Trophoblast cell (in vitro differentiated cells and primary cell): ENCODE measurements at regions not wholly inside any gene's neighbourhood (a gene's known extent, or its start where the extent isn't known, plus 50 kb on each side); places are given as distances from the start of the nearest gene placed in this dataset.

Experiments
- DNase-seq, 2 donors: peaks; one replicate each; pipeline ENCODE4 v3.0.0-alpha.2; 2016
- H2AFZ ChIP-seq: 2 replicates; pipeline ENCODE4 v1.6.1; 2013; ENCODE audit warnings: low read length, moderate library complexity, mild to moderate bottlenecking; ENCODE audit not compliant: insufficient read depth, poor library complexity
- H2AK5ac ChIP-seq: 2 replicates; pipeline ENCODE4 v1.6.1; 2013; ENCODE audit warnings: mild to moderate bottlenecking, low read length
- H2BK120ac ChIP-seq: 2 replicates; pipeline ENCODE4 v1.6.1; 2013; ENCODE audit warnings: low read length, mild to moderate bottlenecking, moderate library complexity; ENCODE audit not compliant: insufficient read depth, poor library complexity
- H2BK12ac ChIP-seq: 2 replicates; pipeline ENCODE4 v1.6.1; 2013; ENCODE audit warnings: mild to moderate bottlenecking, low read length, moderate library complexity
- H2BK5ac ChIP-seq: 2 replicates; pipeline ENCODE4 v1.6.1; 2013; ENCODE audit warnings: low read length, low read depth, moderate library complexity, mild to moderate bottlenecking; ENCODE audit not compliant: poor library complexity
- H3K14ac ChIP-seq: 2 replicates; pipeline ENCODE4 v1.6.1; 2013; ENCODE audit warnings: mild to moderate bottlenecking, low read length
- H3K18ac ChIP-seq: 2 replicates; pipeline ENCODE4 v1.6.1; 2013; ENCODE audit warnings: mild to moderate bottlenecking, low read length
- H3K23ac ChIP-seq: 2 replicates; pipeline ENCODE4 v1.6.1; 2013; ENCODE audit warnings: low read length
- H3K27ac ChIP-seq: 2 replicates; pipeline ENCODE4 v1.5.1; 2013; ENCODE audit warnings: low read depth, mild to moderate bottlenecking, inconsistent platforms, low read length, moderate library complexity
- H3K27me3 ChIP-seq: 2 replicates; pipeline ENCODE4 v1.6.1; 2013; ENCODE audit warnings: inconsistent platforms, mild to moderate bottlenecking, low read length, moderate library complexity; ENCODE audit not compliant: insufficient read depth
- H3K36me3 ChIP-seq, 2 experiments: 1 replicate in 1 of 2; 2 replicates in 1 of 2; pipeline ENCODE4 v1.6.1; 2013; ENCODE audit warnings: low read length in 2 of 2, mild to moderate bottlenecking in 2 of 2, moderate library complexity in 1 of 2; ENCODE audit not compliant: insufficient read depth in 2 of 2, control insufficient read depth in 1 of 2
- H3K4ac ChIP-seq: 2 replicates; pipeline ENCODE4 v1.6.1; 2013; ENCODE audit warnings: low read depth, mild to moderate bottlenecking, low read length, moderate library complexity
- H3K4me1 ChIP-seq, 2 experiments: 1 replicate in 1 of 2; 2 replicates in 1 of 2; pipeline ENCODE4 v1.6.1; 2013; ENCODE audit warnings: low read length in 2 of 2, mild to moderate bottlenecking in 2 of 2, moderate library complexity in 1 of 2; ENCODE audit not compliant: insufficient read depth in 2 of 2, control insufficient read depth in 1 of 2
- H3K4me2 ChIP-seq: 2 replicates; pipeline ENCODE4 v1.6.1; 2013; ENCODE audit warnings: inconsistent platforms, mild to moderate bottlenecking, low read length, moderate library complexity
- H3K4me3 ChIP-seq: 2 replicates; pipeline ENCODE4 v1.5.1; 2013; ENCODE audit warnings: mild to moderate bottlenecking, low read depth, low read length, inconsistent platforms
- H3K79me1 ChIP-seq: one replicate; pipeline ENCODE4 v1.6.1; 2013; ENCODE audit warnings: low read length
- H3K79me2 ChIP-seq: 2 replicates; pipeline ENCODE4 v1.6.1; 2013; ENCODE audit warnings: low read length, mild to moderate bottlenecking; ENCODE audit not compliant: control insufficient read depth, insufficient read depth, poor library complexity
- H3K9ac ChIP-seq: 2 replicates; pipeline ENCODE4 v1.6.1; 2013; ENCODE audit warnings: mild to moderate bottlenecking, low read length
- H3K9me3 ChIP-seq: 2 replicates; pipeline ENCODE4 v1.6.1; 2013; ENCODE audit warnings: low read depth, mild to moderate bottlenecking, control low read depth, inconsistent platforms, low read length; ENCODE audit not compliant: insufficient read depth
- H4K12ac ChIP-seq: 2 replicates; pipeline ENCODE4 v1.6.1; 2013; ENCODE audit warnings: low read depth, mild to moderate bottlenecking, low read length, moderate library complexity
- H4K8ac ChIP-seq: 2 replicates; pipeline ENCODE4 v1.6.1; 2013; ENCODE audit warnings: low read depth, mild to moderate bottlenecking, low read length, moderate library complexity
- H4K91ac ChIP-seq: one replicate; pipeline ENCODE4 v1.6.1; 2013; ENCODE audit warnings: low read depth, mild to moderate bottlenecking, low read length, moderate library complexity
- WGBS: extraction: QIAGEN DNeasy Blood & Tissue Kit; methylation state at CpG from one replicate; pipeline ENCODE4 v1.1.7; 2013; ENCODE audit warnings: missing lambda C conversion rate; ENCODE audit not compliant: insufficient read length, insufficient coverage; ENCODE audit errors: extremely low coverage; 5-methylcytosine and 5-hydroxymethylcytosine counted together

DNA sequence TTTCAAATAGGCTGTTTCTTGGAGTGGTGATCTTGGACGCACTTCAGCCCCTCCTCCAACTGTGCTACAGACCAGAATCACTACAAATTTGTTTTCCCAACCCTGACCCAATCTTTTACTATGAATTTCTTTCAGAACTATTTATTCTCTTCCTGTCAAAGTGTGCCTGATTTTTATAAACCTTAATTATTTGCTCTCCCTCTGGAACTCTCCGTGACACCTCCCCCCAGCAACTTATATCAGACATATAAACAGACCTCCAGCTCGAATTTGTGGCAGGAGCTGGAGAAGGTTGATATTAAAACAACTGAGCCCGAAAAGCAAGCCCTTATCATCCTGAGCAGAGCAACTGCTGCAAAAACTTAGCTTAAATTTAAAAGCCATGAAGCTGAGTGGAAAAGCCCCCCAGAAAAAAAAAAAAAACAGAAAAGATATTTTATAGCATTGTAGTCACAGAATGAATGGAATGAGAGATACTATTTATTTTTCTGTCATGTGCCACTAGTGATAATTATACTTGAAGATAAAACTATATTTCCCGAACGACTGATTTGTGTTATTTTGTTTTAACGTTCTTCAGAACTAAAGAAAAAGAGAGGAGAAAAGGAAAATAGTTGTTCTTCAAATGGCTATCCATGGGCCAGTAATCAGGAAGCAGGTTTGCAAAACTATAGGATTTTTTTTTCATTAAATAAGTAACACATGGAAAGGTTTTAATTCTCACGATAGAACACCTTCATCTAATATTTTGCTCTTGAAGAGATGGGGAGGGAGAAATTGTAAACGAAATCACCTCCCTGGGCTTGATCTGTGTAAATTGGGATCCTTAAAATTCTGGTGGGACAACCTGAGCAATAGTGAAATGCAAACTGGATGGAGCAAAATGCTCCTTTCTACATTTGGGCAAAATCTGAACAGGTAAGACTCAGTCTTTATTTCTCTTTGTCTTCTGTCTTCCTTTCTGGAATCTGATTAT lies 80.8 kb downstream of the NR2F2 start:
- no peak overlapping the region for H3K27ac ChIP-seq
- H3K27me3 ChIP-seq, result peaks cover 63% of the 10 kb centered on the region
- H3K18ac ChIP-seq, result no peak overlapping the region
- H3K79me1 ChIP-seq, result no peaks in the 10 kb centered on the region
- no peaks in the 10 kb centered on the region for H3K36me3 ChIP-seq
- no peak overlapping the region for H2AK5ac ChIP-seq
- no peak overlapping the region for H3K4ac ChIP-seq
- peaks cover 6% of the 10 kb centered on the region in 2 experiments for H3K4me1 ChIP-seq
- no peak overlapping the region for H2BK120ac ChIP-seq
- no peak overlapping the region for H3K4me2 ChIP-seq
- no peak for DNase-seq
- no peak overlapping the region for H3K9ac ChIP-seq
- H3K9me3 ChIP-seq, result no peaks in the 10 kb centered on the region
- H3K79me2 ChIP-seq, result no peaks in the 10 kb centered on the region
- H3K4me3 ChIP-seq, result no peak overlapping the region
- no peak overlapping the region for H4K8ac ChIP-seq
- no peak overlapping the region for H2BK5ac ChIP-seq
- H4K12ac ChIP-seq, result no peak overlapping the region
- no peak overlapping the region for H4K91ac ChIP-seq
- no CpG with 5 or more reads among the region's 9 CpGs for WGBS
- H3K23ac ChIP-seq, result no peak overlapping the region
- H2BK12ac ChIP-seq, result no peak overlapping the region
- H2AFZ ChIP-seq, result no peak overlapping the region
- H3K14ac ChIP-seq, result no peak overlapping the region

DNA sequence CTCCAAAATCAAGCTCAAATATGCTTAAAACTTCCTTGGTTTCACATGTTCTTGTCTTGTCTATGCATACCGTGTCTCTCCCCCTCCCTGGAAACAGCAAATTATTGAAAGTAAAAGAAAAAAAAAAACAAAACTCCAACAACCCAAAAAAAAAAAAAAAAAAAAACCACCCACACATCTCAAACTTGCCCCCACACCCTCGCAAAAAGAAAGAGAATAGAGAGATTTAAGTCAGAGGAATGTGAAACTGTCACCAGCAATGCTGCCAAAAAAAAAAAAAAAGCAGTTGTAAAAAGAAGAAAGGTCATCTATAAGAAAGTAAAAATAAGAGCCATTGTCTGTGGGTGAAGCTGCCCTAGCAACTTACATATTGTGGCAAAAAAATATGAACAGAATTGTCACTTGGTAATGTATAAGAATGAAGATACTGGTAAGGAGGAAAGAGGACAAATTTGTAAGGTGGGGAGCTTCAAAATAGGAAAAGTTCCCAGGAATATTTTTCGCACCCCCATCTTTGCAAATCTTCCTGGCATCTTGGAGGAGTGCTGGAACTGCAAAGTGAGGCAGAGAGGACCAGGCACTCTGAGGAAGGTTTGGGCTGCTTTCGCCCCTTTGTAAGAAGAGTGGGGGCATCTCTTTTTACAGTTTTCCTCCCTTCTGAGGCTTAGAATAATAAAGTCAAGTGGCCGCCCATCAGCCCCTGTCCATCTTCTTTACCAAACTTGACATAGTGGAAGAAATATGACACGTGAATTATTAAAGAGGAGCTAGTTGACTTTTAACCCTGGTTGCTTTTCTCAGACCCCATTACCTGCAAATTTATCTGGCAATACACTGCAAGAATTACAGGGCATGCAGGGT lies 81.8 kb downstream of the NR2F2 start:
- no peak for DNase-seq
- Histone ChIP-seq H3K23ac (no peak overlapping the region), H2BK12ac (no peak overlapping the region), H3K4me2 (no peak overlapping the region), H3K36me3 (no peaks in the 10 kb centered on the region), H3K4me1 (peaks cover 15% of the 10 kb centered on the region in 2 experiments), H3K27me3 (peaks cover 73% of the 10 kb centered on the region), H3K27ac (no peak overlapping the region), H3K79me1 (no peaks in the 10 kb centered on the region), H3K14ac (no peak overlapping the region), H2BK5ac (no peak overlapping the region), H2AK5ac (no peak overlapping the region), H3K9me3 (no peaks in the 10 kb centered on the region), H2BK120ac (no peak overlapping the region), H3K9ac (no peak overlapping the region), H4K91ac (no peak overlapping the region), H3K79me2 (no peaks in the 10 kb centered on the region), H3K4ac (no peak overlapping the region), H4K8ac (no peak overlapping the region), H3K4me3 (no peak overlapping the region), H3K18ac (no peak overlapping the region), H4K12ac (no peak overlapping the region), H2AFZ (no peak overlapping the region)
- no CpG with 5 or more reads among the region's 6 CpGs for WGBS

DNA sequence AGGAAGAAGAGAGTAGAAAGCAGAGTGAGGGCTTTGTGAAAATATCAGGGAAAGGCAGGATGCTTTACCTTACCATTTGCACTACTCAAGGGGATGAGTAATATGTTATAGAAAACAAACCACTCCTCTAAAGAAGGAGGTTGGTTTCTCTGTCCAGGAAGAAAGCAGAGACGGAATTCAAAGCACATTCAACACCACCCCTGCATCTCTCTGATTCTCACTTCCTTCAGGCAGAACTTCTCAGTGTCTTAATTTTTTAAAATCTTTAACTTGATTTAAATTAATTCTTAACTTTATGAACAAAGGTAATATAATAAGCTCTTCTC lies 82.4 kb downstream of the NR2F2 start:
- no peak overlapping the region for H2BK12ac ChIP-seq
- no peak overlapping the region for H3K27ac ChIP-seq
- peaks cover 74% of the 10 kb centered on the region for H3K27me3 ChIP-seq
- H4K12ac ChIP-seq, result no peak overlapping the region
- H2BK120ac ChIP-seq, result no peak overlapping the region
- H3K4me2 ChIP-seq, result no peak overlapping the region
- H2AFZ ChIP-seq, result no peak overlapping the region
- H3K79me1 ChIP-seq, result no peaks in the 10 kb centered on the region
- peaks cover 15 to 16% of the 10 kb centered on the region in 2 experiments for H3K4me1 ChIP-seq
- WGBS, result no CpG with 5 or more reads among the region's 1 CpG
- no peak overlapping the region for H2BK5ac ChIP-seq
- no peak overlapping the region for H3K14ac ChIP-seq
- DNase-seq, result no peak
- H3K18ac ChIP-seq, result no peak overlapping the region
- H2AK5ac ChIP-seq, result no peak overlapping the region
- H3K4ac ChIP-seq, result no peak overlapping the region
- no peak overlapping the region for H4K8ac ChIP-seq
- no peak overlapping the region for H4K91ac ChIP-seq
- no peaks in the 10 kb centered on the region for H3K9me3 ChIP-seq
- no peaks in the 10 kb centered on the region for H3K36me3 ChIP-seq
- H3K9ac ChIP-seq, result no peak overlapping the region
- no peak overlapping the region for H3K4me3 ChIP-seq
- H3K23ac ChIP-seq, result no peak overlapping the region
- H3K79me2 ChIP-seq, result no peaks in the 10 kb centered on the region

DNA sequence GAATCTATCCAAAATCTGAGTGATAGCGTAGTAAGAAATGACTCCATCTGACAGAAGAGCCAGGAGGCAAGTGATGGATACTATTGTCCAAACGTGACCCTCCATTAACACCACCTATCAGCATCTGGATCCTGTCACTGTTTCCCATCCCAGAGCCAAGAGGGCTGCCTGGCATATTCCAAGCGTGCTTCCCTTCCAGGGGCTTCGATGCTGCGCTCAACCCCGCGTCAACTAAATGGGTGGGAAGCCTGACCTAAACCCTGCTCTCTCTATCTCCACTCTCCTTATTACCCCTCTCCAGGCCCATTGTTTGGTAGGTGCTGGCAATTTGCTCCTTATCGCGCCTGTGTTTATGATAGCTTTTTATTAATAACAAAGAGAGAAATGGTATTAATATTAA lies 83.2 kb downstream of the NR2F2 start:
- Histone ChIP-seq H3K14ac (no peak overlapping the region), H2BK5ac (no peak overlapping the region), H2BK12ac (no peak overlapping the region), H4K91ac (no peak overlapping the region), H3K79me2 (no peaks in the 10 kb centered on the region), H3K18ac (no peak overlapping the region), H2BK120ac (no peak overlapping the region), H3K23ac (no peak overlapping the region), H3K27ac (no peak overlapping the region), H3K27me3 (peaks cover 75% of the 10 kb centered on the region), H3K4me2 (no peak overlapping the region), H3K36me3 (no peaks in the 10 kb centered on the region), H2AK5ac (no peak overlapping the region), H4K8ac (no peak overlapping the region), H2AFZ (no peak overlapping the region), H4K12ac (no peak overlapping the region), H3K4me3 (no peak overlapping the region), H3K9me3 (no peaks in the 10 kb centered on the region), H3K4me1 (peaks cover 15 to 16% of the 10 kb centered on the region in 2 experiments), H3K4ac (no peak overlapping the region), H3K9ac (peak overlapping the region; percentile 43), H3K79me1 (no peaks in the 10 kb centered on the region)
- no CpG with 5 or more reads among the region's 9 CpGs for WGBS
- DNase-seq, result no peak
